Naive B cell (primary cell): ENCODE measurements at regions not wholly inside any gene's neighbourhood (a gene's known extent, or its start where the extent isn't known, plus 50 kb on each side); places are given as distances from the start of the nearest gene placed in this dataset.

Experiments used
- ATAC-seq, 2 donors: fragments of 150-1000 bp; cut with Tn5 transposase; 2 replicates each; pipeline ENCODE4 v1.10.0; 2021; ENCODE audit warnings: low read depth in 2 of 2, mild to moderate bottlenecking in 2 of 2, moderate library complexity in 2 of 2
- DNase-seq: peaks from one replicate; pipeline ENCODE4 v3.0.0; 2022
- H3K27ac Mint-ChIP-seq, 6 donors: one replicate each; pipeline ENCODE4 v1.8.0; 2020 to 2022; ENCODE audit warnings: mild to moderate bottlenecking in 6 of 6, mixed read lengths in 6 of 6, moderate library complexity in 5 of 6, inconsistent platforms in 2 of 6
- H3K27me3 Mint-ChIP-seq, 3 donors: one replicate each; pipeline ENCODE4 v1.8.0; 2021 to 2022; ENCODE audit warnings: mixed read lengths in 3 of 3, mild to moderate bottlenecking in 1 of 3
- H3K36me3 Mint-ChIP-seq, 2 donors: one replicate each; pipeline ENCODE4 v1.8.0; 2020 to 2022; ENCODE audit warnings: mixed read lengths in 2 of 2, inconsistent platforms in 1 of 2, mild to moderate bottlenecking in 1 of 2
- H3K4me1 Mint-ChIP-seq, 3 donors: one replicate each; pipeline ENCODE4 v1.8.0; 2020 to 2022; ENCODE audit warnings: mixed read lengths in 3 of 3, inconsistent platforms in 1 of 3, mild to moderate bottlenecking in 1 of 3, moderate library complexity in 1 of 3
- H3K4me3 Mint-ChIP-seq, 8 donors: one replicate each; pipeline ENCODE4 v1.8.0; 2020 to 2022; ENCODE audit warnings: mild to moderate bottlenecking in 8 of 8, mixed read lengths in 8 of 8, moderate library complexity in 8 of 8, inconsistent platforms in 2 of 8
- H3K9me3 Mint-ChIP-seq, 7 donors: one replicate each; pipeline ENCODE4 v1.8.0; 2020 to 2022; ENCODE audit warnings: mixed read lengths in 7 of 7, mild to moderate bottlenecking in 5 of 7, inconsistent platforms in 2 of 7, moderate library complexity in 1 of 7

DNA sequence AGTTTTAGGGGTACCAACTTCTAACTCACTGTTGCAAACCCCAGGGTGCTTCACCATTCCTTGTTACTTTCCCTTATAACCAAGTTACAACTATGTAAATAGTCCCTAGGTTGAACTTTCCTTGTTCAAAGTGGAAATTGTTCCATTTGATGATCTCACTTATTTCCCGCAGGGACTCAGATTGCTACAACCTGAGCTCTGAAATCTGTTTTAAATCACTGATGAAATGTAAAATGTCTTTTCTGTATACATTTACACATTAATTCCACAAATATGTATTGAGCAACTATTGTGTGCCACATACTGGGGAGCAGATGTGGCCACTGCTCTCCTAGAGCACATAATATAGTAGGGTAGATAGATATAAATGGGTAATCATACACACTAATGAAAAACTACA is 69.1 kb upstream of the TARS1 start:
- Mint-ChIP-seq H3K36me3 (no peaks in the 10 kb centered on the region), H3K9me3 (peaks cover 0 to 4% (median 0%) of the 10 kb centered on the region in 7 donors), H3K27me3 (no peaks in the 10 kb centered on the region), H3K27ac (no peak overlapping the region), H3K4me1 (peaks cover 0 to 7% (median 4%) of the 10 kb centered on the region in 3 donors), H3K4me3 (no peak overlapping the region)
- ATAC-seq, result no peak
- DNase-seq, result no peak

DNA sequence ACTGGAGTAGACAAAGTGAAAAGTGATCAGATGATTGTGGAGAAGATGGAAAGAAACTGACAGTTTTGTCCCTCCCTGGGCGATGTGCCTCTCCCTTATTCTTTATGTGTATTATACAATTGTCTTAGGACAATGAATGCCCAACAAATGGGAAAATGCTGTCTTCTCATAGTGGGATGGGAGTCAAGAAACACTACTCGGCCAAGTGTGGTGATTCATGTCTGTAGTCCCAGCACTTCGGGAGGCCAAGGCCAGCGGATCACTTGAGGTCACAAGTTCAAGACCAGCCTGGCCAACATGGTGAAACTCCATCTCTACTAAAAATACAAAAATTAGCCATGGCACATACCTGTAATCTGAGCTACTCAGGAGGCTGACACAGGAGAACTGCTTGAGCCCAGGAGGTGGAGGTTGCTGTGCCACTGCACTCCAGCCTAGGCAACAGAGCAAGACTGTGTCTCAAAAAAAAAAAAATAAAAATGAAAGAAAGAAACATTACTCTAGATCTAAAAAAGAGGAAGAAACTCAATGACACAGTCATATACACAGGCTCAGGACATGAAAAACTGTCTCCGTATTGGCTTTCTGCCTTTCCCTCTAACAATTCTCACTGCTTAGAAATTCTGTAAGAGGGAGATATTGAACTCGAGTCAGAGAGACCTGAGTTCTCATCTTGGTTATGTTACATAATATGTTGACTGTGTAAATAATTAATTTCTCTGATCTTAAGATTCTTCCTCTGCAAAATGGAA is 67.9 kb upstream of the TARS1 start:
- no peaks in the 10 kb centered on the region for H3K36me3 Mint-ChIP-seq
- DNase-seq, result no peak
- peaks cover 0 to 4% (median 4%) of the 10 kb centered on the region in 3 donors for H3K4me1 Mint-ChIP-seq
- no peaks in the 10 kb centered on the region for H3K27me3 Mint-ChIP-seq
- H3K27ac Mint-ChIP-seq, result peak overlapping the region in 3 of 6 donors; percentile 19 to 82 (median 42)
- H3K4me3 Mint-ChIP-seq, result peak overlapping the region in 2 of 8 donors; percentile 15 to 20
- H3K9me3 Mint-ChIP-seq, result no peaks in the 10 kb centered on the region
- ATAC-seq, result peak; percentile 46 to 47

DNA sequence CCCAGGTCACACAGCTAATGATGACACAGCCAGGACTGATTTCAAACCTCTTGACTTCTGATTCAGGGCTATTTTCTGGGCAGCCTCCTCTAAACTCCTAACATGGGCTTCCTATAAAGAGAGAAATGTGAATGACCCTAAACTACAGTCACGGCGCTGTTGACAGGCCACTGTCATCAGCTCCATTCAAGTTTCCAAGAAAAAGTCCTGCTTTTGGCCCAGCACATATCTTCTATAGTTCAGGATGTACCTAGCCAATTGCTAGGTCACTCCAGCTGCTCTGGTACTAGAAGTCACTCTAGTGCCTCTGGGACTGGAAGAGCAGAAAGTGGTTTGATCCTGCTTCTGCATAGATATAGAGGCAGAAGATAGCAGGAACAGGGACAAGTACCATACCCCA is 64.9 kb upstream of the TARS1 start:
- H3K9me3 Mint-ChIP-seq, result no peaks in the 10 kb centered on the region

DNA sequence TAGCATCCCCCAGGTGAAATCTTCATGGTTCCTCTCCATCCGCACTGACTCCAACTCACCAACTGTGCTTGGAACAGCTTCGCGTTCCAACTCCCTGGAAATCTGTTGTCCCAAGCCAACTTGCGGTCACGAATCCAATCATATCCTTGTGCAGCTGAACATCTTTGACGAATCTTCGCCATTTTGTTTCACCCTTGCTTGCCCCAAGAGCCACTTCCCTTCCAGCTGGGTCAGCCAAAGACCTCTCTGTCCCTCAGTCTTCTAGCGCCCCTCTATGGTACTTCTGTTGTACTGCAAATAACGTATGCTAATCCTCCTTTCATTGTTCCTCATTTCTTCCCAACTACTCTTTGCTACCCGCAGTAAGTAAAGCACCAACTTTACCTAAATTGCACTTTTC is 61.0 kb upstream of the TARS1 start:
- DNase-seq (no peak), ATAC-seq (no peak)
- Mint-ChIP-seq H3K4me3 (no peak overlapping the region), H3K4me1 (peaks cover 4 to 7% (median 5%) of the 10 kb centered on the region in 3 donors), H3K27ac (peak overlapping the region in 2 of 6 donors; percentile 16 to 80), H3K36me3 (peaks cover 0 to 8% of the 10 kb centered on the region in 2 donors), H3K9me3 (peaks cover 0 to 18% (median 6%) of the 10 kb centered on the region in 7 donors), H3K27me3 (peaks cover 12 to 15% (median 12%) of the 10 kb centered on the region in 3 donors)

More for the DNA sequence above, 64.9 kb upstream of the TARS1 start:
- H3K4me3 Mint-ChIP-seq, result no peak overlapping the region
- H3K4me1 Mint-ChIP-seq, result peaks cover 7 to 9% (median 9%) of the 10 kb centered on the region in 3 donors
- H3K27me3 Mint-ChIP-seq, result no peaks in the 10 kb centered on the region
- H3K27ac Mint-ChIP-seq, result no peak overlapping the region
- DNase-seq (no peak), ATAC-seq (no peak)
- no peaks in the 10 kb centered on the region for H3K36me3 Mint-ChIP-seq

DNA sequence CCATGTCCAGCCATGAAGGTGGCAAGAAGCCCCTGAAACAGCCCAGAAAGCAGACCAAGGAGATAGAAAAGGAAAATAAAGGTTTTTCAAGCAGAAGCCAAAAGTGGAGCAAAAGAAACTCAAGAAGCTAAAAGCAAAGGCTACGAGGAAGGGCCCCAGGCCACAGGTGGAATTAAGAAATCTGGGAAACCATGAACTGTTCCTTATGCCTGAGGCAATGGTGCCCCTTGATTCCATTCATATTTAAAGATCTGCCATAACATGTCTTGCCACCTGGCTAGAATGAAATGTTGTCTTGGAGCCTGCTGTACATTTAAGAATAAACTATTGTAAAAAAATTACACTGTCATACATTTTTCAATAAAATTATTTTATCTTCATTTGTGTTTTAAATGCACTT is 59.5 kb upstream of the TARS1 start:
- Mint-ChIP-seq H3K36me3 (peaks cover 0 to 23% of the 10 kb centered on the region in 2 donors), H3K4me1 (peaks cover 4 to 7% (median 5%) of the 10 kb centered on the region in 3 donors), H3K9me3 (peaks cover 9 to 33% (median 17%) of the 10 kb centered on the region in 7 donors), H3K4me3 (no peak overlapping the region), H3K27ac (no peak overlapping the region), H3K27me3 (peaks cover 18 to 23% (median 22%) of the 10 kb centered on the region in 3 donors)
- ATAC-seq (no peak), DNase-seq (no peak)
